ENCODE measurements at regions not wholly inside any gene's neighbourhood (a gene's known extent, or its start where the extent isn't known, plus 50 kb on each side); places are given as distances from the start of the nearest gene placed in this dataset.

- Histone ChIP-seq H3K4me3 (ENCODE audit: low read depth, low read length, poor library complexity, severe bottlenecking) (no peak overlapping the region), H3K36me3 (ENCODE audit: insufficient read depth, low read length, poor library complexity, severe bottlenecking) (no peaks in the 10 kb centered on the region), H3K4me1 (ENCODE audit: insufficient read depth, low read length, poor library complexity, severe bottlenecking) (no peaks in the 10 kb centered on the region), H3K27me3 (replicated peaks; ENCODE audit: insufficient read depth, low read depth, low read length, poor library complexity) (no peaks in the 10 kb centered on the region), H3K27ac (ENCODE audit: low read depth, low read length, poor library complexity, severe bottlenecking) (no peak overlapping the region), H3K9me3 (ENCODE audit: low read depth, low read length, poor library complexity, severe bottlenecking) (peaks cover 18% of the 10 kb centered on the region)
- DNase-seq (ENCODE audit: low spot score): peak; percentile 0
- no TSS peak for BruUV-seq (replicated peaks)
- ChIA-PET POLR2A (ENCODE audit: low non-redundant PET) (no interaction called here), CTCF (no interaction called here)
- intact Hi-C loops (cut with micrococcal nuclease; ENCODE audit: unreplicated experiment): no loop called here
- no peak for TF ChIP-seq EZH2 (IDR thresholded peaks at IDR 0.05; ENCODE audit: borderline replicate concordance, low read depth, low read length, poor library complexity, severe bottlenecking)
- TF ChIP-seq CTCF (conservative IDR thresholded peaks at IDR 0.05; ENCODE audit: low read depth, low read length): no peak
Observed at GRCh38 chr16:35533683-35534082, 2074.3 kb downstream of the TP53TG3F start.

- no peaks in the 10 kb centered on the region for H3K36me3 ChIP-seq (ENCODE audit: insufficient read depth, low read length, poor library complexity, severe bottlenecking)
- no peaks in the 10 kb centered on the region for H3K27me3 ChIP-seq (replicated peaks; ENCODE audit: insufficient read depth, low read depth, low read length, poor library complexity)
- no peak overlapping the region for H3K27ac ChIP-seq (ENCODE audit: low read depth, low read length, poor library complexity, severe bottlenecking)
- ChIA-PET CTCF (no interaction called here), POLR2A (ENCODE audit: low non-redundant PET) (no interaction called here)
- H3K4me1 ChIP-seq (ENCODE audit: insufficient read depth, low read length, poor library complexity, severe bottlenecking): no peaks in the 10 kb centered on the region
- TF ChIP-seq CTCF (conservative IDR thresholded peaks at IDR 0.05; ENCODE audit: low read depth, low read length): no peak
- no peak for TF ChIP-seq EZH2 (IDR thresholded peaks at IDR 0.05; ENCODE audit: borderline replicate concordance, low read depth, low read length, poor library complexity, severe bottlenecking)
- no TSS peak for BruUV-seq (replicated peaks)
- H3K4me3 ChIP-seq (ENCODE audit: low read depth, low read length, poor library complexity, severe bottlenecking): no peak overlapping the region
- DNase-seq (ENCODE audit: low spot score): no peak
- intact Hi-C loops (cut with micrococcal nuclease; ENCODE audit: unreplicated experiment): no loop called here
- H3K9me3 ChIP-seq (ENCODE audit: low read depth, low read length, poor library complexity, severe bottlenecking): peaks cover 28% of the 10 kb centered on the region
Observed at GRCh38 chr16:35543486-35543885, 2084.1 kb downstream of the TP53TG3F start.

- BruUV-seq (replicated peaks): no TSS peak
Observed at GRCh38 chr16:35552763-35553162, 2093.4 kb downstream of the TP53TG3F start.

More at GRCh38 chr16:35552763-35553162, 2093.4 kb downstream of the TP53TG3F start:
- H3K4me3 ChIP-seq (ENCODE audit: low read depth, low read length, poor library complexity, severe bottlenecking): no peak overlapping the region
- POLR2A ChIA-PET (ENCODE audit: low non-redundant PET): no interaction called here
- intact Hi-C loops (cut with micrococcal nuclease; ENCODE audit: unreplicated experiment): no loop called here
- H3K9me3 ChIP-seq (ENCODE audit: low read depth, low read length, poor library complexity, severe bottlenecking): peaks cover 25% of the 10 kb centered on the region
- CTCF ChIA-PET: no interaction called here
- no peaks in the 10 kb centered on the region for H3K4me1 ChIP-seq (ENCODE audit: insufficient read depth, low read length, poor library complexity, severe bottlenecking)
- no peaks in the 10 kb centered on the region for H3K27me3 ChIP-seq (replicated peaks; ENCODE audit: insufficient read depth, low read depth, low read length, poor library complexity)
- TF ChIP-seq CTCF (conservative IDR thresholded peaks at IDR 0.05; ENCODE audit: low read depth, low read length) (no peak), EZH2 (IDR thresholded peaks at IDR 0.05; ENCODE audit: borderline replicate concordance, low read depth, low read length, poor library complexity, severe bottlenecking) (no peak)
- DNase-seq (ENCODE audit: low spot score): no peak
- no peaks in the 10 kb centered on the region for H3K36me3 ChIP-seq (ENCODE audit: insufficient read depth, low read length, poor library complexity, severe bottlenecking)
- H3K27ac ChIP-seq (ENCODE audit: low read depth, low read length, poor library complexity, severe bottlenecking): no peak overlapping the region
